Jurkat, Clone E6-1 (cell line): ENCODE measurements at regions not wholly inside any gene's neighbourhood (a gene's known extent, or its start where the extent isn't known, plus 50 kb on each side); places are given as distances from the start of the nearest gene placed in this dataset.

ENCODE experiments used
- DNase-seq: peaks from one replicate; pipeline ENCODE4 v3.0.0-alpha.2; 2011; ENCODE audit warnings: low read depth, low spot score
- H3K4me3 ChIP-seq: 2 replicates; pipeline ENCODE4 v1.5.1; 2011; ENCODE audit warnings: mild to moderate bottlenecking, low read length, control low read depth, moderate library complexity

- DNase-seq: no peak
- no peak overlapping the region for H3K4me3 ChIP-seq
Observed at GRCh38 chr4:170776983-170777382, 687.2 kb upstream of the AADAT start.

GRCh38 chr4:170775851-170776250, 686.1 kb upstream of the AADAT start:
- no peak overlapping the region for H3K4me3 ChIP-seq
- no peak for DNase-seq

GRCh38 chr4:170773709-170774273, 684.0 kb upstream of the AADAT start:
- H3K4me3 ChIP-seq: no peak overlapping the region
- DNase-seq: no peak

- no peak for DNase-seq
- H3K4me3 ChIP-seq: no peak overlapping the region
Observed at GRCh38 chr4:170772429-170772828, 682.7 kb upstream of the AADAT start.

GRCh38 chr4:170770664-170771063, 680.9 kb upstream of the AADAT start:
- H3K4me3 ChIP-seq: no peak overlapping the region
- no peak for DNase-seq

GRCh38 chr4:170769862-170770261, 680.1 kb upstream of the AADAT start:
- no peak for DNase-seq
- H3K4me3 ChIP-seq: no peak overlapping the region

- DNase-seq: no peak
- no peak overlapping the region for H3K4me3 ChIP-seq
Observed at GRCh38 chr4:170758988-170759387, 669.2 kb upstream of the AADAT start.

- H3K4me3 ChIP-seq: no peak overlapping the region
Observed at GRCh38 chr4:170750519-170750918, 660.8 kb upstream of the AADAT start.

GRCh38 chr4:170748975-170749374, 659.2 kb upstream of the AADAT start:
- H3K4me3 ChIP-seq: no peak overlapping the region
- no peak for DNase-seq

More at GRCh38 chr4:170750519-170750918, 660.8 kb upstream of the AADAT start:
- no peak for DNase-seq

- DNase-seq: no peak
- no peak overlapping the region for H3K4me3 ChIP-seq
Observed at GRCh38 chr4:170743633-170744032, 653.9 kb upstream of the AADAT start.

GRCh38 chr4:170741856-170742255, 652.1 kb upstream of the AADAT start:
- H3K4me3 ChIP-seq: no peak overlapping the region
- DNase-seq: no peak

GRCh38 chr4:170736710-170737109, 647.0 kb upstream of the AADAT start:
- no peak overlapping the region for H3K4me3 ChIP-seq
- DNase-seq: no peak

- no peak overlapping the region for H3K4me3 ChIP-seq
- no peak for DNase-seq
Observed at GRCh38 chr4:170729897-170730296, 640.1 kb upstream of the AADAT start.

- no peak for DNase-seq
- no peak overlapping the region for H3K4me3 ChIP-seq
Observed at GRCh38 chr4:170729236-170729635, 639.5 kb upstream of the AADAT start.

GRCh38 chr4:170724191-170724590, 634.4 kb upstream of the AADAT start:
- no peak overlapping the region for H3K4me3 ChIP-seq
- no peak for DNase-seq

- DNase-seq: no peak
- no peak overlapping the region for H3K4me3 ChIP-seq
Observed at GRCh38 chr4:170723171-170723570, 633.4 kb upstream of the AADAT start.

- no peak for DNase-seq
- H3K4me3 ChIP-seq: no peak overlapping the region
Observed at GRCh38 chr4:170721812-170722373, 632.1 kb upstream of the AADAT start.

GRCh38 chr4:170716868-170717267, 627.1 kb upstream of the AADAT start:
- DNase-seq: no peak
- no peak overlapping the region for H3K4me3 ChIP-seq

- no peak for DNase-seq
- no peak overlapping the region for H3K4me3 ChIP-seq
Observed at GRCh38 chr4:170705907-170706306, 616.2 kb upstream of the AADAT start.

- H3K4me3 ChIP-seq: no peak overlapping the region
- DNase-seq: no peak
Observed at GRCh38 chr4:170700064-170700463, 610.3 kb upstream of the AADAT start.

GRCh38 chr4:170698334-170698733, 608.6 kb upstream of the AADAT start:
- no peak for DNase-seq

More at GRCh38 chr4:170698334-170698733, 608.6 kb upstream of the AADAT start:
- H3K4me3 ChIP-seq: no peak overlapping the region
